GM04504 (cell line): ENCODE measurements at regions not wholly inside any gene's neighbourhood (a gene's known extent, or its start where the extent isn't known, plus 50 kb on each side); places are given as distances from the start of the nearest gene placed in this dataset.

ENCODE experiments used
- DNase-seq: peaks from one replicate; pipeline ENCODE4 v3.0.0-alpha.2; 2012; ENCODE audit warnings: low read depth

DNA sequence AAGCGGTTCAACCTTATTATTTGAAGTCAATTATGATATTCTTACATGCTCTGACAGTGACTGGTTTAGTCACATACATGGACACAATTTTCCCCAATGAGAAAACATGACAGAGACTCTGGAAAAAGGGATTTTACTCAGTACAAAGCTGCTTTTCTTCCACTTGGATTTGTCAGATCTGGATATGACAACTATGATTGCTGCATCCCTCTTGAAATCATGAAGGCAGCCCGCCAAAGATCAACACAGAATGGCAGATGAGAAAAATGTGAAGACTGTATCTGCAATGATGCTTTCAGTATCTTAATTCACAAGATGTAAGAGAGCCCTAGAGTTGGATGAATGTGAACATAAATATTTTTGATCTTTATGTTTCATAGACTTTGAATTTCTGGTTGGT, 439.6 kb downstream of the CDH8 start:
- no peak for DNase-seq

DNA sequence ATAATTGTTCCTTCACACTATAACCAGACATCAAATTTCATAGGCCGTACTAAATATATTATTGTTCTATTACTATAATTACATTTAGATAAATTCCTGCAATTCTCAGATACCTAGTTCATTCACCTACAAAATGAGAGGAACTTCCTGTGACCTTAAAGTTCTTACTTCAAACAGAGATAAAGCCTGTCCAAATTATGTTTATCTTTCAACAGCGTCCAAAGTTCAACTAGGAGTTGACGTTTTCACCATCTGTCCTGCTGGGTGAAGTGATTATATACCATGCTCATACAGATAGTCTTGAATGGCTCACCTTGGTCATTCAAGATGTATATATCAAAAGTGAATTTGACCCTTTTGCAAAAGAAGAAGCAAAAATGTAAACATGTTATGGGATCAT, 440.6 kb downstream of the CDH8 start:
- no peak for DNase-seq

DNA sequence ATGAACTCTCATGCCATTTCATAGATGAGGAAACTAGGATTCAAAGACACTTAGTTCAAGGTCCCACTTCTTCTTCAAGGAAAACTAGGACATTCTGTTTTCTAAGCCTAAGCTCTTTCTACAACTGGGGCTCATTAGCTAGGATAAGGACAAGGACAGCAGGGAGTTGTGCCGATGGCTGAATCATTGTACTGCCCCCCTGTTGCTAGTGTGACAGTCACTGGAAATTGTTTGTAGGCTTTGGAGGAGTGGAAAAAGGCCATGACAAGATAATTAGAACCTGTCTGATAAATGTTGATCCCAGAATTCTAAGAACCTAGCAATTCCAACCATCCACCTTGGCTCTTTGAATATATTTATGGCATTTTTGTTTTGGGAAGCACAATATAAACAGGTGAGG, 445.7 kb downstream of the CDH8 start:
- no peak for DNase-seq

DNA sequence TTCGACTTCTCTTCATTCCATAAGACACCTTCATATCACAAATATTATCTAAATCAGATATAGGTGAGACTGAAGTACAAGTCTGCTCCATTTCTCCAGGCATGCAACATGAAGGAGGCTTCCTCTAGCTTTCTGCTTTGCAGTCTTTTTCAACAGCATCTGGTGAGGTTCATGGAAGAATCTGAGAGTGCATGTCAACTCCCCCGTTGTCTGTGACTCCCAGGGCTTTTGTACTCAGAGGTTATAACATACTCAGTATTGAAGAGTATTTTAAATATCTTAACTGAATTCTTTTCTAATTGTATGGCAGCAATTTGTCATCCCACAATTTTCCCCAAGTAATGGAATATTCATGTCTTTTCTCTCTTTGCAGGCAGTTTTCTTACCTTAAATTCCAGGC, 448.7 kb downstream of the CDH8 start:
- DNase-seq = no peak

DNA sequence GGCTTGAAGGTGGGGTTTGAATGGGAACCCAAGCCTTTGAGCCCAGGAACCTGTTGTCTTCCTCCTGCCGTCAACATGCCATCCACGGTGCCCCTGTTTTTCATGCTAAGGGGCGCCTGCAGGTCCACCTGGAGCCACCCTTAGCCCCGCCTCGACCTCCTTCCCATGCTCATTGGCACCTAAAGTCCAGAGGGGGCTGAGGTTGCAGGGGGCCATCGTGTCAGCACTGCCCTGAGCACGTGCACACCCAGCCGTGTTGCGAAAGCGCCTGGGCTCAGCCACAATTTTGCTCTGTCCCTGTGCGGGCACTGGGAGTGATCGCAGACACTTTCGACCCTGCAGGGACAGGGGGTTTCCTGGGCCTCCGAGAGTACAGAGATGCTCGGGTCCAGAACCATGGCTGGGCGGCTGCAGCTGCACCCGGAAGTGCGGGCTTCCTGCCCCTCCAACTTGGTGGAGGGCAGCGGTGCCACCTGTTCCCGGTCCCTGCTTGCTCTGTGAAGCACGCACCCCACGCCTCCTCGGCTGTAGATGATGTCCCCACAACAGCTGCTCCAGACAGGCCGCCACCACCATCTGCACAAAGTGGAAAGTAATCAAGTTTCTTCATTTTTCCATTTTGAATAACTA, 454.7 kb downstream of the CDH8 start:
- DNase-seq = no peak

DNA sequence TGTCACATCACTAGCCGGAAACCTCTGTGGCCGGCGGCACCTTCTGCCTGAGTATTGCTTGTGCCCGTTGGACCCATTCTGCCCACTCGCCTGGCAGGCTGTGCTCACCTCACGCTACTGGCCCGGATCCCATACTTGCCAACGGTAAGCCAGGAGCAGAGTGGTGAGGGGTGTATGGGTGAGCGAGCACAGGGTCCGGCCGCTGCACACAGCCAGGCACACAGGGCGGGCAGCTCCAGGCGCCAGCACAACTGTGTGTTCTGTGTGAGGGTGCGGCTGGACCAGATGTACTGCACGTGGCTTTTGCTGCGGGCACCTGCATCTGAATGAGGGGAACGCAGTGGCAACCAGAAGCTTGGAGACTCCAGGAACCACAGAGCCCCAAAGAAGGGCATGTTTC, 455.7 kb downstream of the CDH8 start:
- DNase-seq = no peak

DNA sequence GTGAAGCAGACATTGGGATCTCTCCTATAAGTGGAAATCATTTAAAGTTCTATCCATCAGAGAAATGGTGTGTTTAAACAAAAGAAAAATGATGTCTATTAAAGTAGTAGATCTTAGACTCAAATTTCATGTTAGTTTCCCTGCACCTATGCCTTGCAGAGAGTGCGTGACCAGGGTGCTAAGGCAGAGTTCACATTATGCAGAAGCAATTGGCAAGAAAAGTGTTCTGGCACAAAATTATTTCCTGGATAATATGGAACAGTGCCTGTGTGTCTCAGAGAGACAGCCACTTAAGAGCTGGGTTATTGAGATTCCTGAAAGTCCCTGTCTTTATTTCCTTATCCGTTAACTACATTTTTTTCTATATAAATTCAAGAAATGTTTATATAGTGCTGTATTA, 457.0 kb downstream of the CDH8 start:
- no peak for DNase-seq

DNA sequence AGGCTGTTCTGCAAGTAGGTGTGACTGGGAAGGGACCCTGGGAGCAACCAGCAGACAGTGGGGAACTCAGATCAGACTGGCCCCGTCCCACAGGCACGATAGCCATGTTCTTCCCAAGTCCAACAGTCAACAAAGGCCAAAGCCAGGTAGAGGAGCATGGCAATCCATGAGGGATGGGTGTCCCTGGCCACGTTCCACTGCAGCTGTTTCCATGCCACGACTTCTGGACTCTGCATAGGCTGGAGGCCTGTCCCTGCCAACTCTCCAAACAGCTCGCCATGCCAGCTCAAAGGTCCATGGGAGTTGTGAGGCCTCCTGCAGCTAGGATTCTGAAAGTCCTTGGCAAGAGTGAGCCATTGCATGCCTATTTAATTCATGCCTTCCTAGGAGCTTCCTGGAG, 459.8 kb downstream of the CDH8 start:
- no peak for DNase-seq

DNA sequence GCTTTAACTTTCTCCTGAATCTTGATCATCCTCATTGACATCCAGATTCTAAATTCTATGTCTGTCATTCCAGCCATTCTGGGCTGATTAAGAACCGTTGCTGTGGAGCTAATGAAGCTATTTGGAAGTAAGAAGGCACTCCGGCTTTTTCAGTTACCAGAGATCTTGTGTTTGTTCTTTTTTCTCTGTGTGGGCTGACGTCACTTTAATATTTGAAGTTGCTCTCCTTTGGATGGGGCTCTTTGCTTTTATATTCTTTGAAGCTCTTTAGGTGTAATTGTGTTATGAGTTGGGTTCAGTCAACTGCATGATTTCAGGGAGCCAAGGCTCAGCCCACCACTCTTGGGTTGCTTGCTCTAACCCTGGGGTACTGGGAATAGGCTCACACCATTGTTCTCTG, 460.6 kb downstream of the CDH8 start:
- DNase-seq = no peak

DNA sequence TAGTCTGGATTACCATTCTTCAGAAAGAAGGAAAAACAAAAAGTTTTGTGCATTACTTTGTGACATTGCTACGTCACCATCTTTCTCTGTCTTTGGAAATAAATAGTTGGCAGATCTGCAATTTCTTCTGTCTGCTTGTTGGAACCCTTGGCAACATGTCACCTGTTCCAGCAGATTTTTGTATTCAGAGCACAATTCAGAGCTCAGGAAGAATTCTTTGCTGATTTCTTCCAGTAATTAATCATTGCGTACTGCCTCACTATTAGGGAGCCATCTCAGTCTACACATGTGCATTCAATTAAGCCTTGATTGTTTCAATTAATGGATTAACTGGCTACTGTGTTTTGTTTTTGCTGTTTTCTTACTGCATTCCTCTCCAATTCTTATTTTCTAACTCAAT, 467.2 kb downstream of the CDH8 start:
- DNase-seq = no peak

DNA sequence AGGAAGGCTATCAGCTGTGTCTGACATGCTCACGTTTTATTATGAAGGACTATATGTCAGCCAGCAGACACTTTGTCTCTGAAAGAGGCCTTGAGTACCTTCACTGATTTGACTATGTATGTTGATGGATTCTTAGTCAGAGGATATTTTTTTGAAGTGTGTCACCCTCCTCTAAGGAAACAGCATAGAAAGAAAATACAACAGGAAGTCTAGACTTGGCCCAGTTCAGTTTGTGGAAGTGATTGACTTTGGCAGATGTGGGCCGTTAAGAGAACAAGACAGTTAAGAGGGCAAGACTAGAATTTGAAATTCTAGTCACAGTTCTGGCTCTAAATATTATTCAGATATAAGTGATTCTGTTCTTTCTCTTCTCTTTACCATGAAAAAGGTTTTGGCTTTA, 471.5 kb downstream of the CDH8 start:
- DNase-seq = no peak

DNA sequence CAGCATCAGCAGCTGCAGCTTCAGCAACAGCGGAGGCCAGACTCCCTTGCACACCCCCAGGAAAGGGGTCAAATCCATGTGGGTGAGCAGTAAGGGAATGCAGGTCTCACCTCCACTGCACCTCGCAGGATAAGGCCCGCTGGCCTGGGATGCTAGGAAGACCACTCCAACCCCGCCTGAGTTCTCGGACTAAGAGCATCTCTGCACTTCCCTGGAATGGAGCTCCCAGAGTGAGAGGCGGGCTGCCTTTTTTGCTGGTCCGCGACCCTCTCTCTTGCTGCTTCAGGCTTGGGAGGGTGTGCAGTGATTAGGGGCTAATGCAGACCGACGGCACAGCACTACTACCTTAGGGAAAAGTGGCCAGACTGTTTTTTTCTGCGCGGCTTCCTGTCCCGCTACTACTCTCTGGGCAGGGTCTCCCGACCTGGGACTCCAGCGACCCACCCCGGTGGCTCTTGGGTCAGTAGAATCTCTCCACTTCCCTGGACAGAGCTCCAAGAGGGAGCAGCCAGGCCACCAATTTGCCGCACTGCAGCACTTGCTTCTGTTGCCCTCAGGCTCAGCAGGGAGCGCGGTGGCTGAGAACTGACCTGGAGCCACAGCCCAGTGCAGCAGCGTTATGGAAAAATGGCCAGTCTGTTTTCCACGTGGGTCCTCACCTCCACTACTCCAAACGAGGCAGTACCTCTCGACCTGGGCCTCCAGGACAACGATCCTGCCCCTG, 480.4 kb downstream of the CDH8 start:
- no peak for DNase-seq

DNA sequence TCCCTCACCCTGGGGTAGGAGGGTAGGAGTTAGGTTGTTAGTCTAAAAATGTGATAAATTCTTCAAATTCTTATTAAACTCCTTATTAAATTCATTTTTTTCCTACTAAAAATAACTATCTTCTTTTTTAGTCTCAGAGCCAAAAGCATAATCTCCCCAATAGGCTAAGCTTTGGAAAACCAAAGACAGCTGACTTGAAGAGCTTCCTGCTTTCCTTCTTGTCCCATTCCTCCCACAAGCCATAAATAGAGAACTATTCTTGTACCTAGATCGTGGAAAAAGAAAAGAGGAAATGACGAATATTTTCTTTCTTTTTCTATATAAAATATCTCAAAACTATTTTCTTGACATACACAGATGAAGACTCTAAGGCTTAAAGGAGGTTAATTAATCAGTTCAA, 486.9 kb downstream of the CDH8 start:
- DNase-seq = no peak

DNA sequence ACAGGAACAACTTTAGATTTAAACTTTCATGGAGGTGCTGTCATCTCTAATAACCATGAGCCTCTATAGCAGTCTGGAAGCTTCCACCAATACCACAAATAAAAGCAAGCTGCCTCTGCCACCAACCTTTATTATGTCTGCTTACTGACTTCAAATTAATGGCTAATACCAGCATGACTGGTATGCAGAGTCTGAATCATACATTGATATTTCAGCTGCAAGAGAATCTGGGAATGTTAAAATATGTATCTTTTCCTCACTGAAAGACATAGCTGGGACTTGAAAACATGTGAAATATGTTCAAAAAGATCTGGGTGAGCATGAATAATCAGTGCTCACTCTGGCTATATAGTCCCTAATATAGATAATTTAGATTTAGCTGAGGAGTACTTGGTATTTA, 488.6 kb downstream of the CDH8 start:
- no peak for DNase-seq

DNA sequence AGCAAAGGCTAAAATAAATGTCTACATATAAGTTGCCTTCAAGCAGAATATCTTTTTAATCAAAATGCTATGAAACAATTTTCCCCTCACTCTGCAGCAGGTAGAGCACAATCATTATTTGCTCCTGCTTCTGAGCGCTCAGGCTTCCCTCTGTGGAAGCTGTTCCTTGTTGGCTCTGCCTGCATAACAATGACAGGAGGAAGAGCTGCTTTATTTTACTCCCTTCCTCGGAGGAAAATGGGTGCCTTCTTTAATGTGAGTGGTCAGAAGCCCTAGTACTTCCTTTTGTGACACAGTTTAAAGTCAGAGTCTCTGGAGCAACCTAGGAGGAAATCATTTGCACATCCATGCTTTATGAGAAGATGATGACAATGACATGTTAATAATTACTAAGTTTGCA, 492.1 kb downstream of the CDH8 start:
- no peak for DNase-seq

DNA sequence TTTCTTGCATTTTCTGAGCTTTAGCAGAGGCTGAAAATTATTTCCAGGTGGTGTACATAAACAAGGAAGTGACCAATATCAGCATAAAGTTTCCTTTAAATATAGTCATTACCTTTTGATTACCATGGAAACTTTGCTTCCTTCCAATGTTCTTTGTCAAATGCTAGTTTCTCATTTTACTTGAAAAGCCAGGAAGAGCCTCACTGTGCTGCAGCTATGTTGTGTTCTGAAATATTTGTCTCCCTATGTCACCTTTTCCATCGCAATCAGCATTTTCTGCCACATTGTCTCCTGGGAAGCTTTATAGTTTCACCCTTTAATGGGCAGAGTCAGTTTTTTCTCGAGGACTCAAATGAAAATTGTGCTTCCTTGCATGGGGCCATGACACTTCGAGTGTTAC, 496.0 kb downstream of the CDH8 start:
- DNase-seq = no peak

DNA sequence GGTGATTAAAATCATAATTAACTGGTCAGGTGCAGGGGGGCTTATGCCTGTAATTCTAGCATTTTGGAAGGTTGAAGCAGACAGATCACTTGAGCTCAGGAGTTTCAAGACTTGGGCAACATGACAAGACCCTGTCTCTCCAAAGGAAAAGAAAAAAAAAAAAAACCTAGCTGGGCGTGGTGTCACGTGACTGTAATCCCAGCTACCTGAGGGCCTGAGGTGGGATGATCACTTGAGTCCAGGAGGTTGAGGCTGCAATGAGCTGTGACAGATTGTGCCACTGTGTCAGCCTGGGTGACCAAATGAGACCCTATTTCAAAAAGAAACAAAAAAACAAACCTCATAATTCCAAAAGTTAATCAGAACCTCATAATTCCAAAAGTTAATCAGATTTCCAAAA, 505.5 kb downstream of the CDH8 start:
- no peak for DNase-seq

DNA sequence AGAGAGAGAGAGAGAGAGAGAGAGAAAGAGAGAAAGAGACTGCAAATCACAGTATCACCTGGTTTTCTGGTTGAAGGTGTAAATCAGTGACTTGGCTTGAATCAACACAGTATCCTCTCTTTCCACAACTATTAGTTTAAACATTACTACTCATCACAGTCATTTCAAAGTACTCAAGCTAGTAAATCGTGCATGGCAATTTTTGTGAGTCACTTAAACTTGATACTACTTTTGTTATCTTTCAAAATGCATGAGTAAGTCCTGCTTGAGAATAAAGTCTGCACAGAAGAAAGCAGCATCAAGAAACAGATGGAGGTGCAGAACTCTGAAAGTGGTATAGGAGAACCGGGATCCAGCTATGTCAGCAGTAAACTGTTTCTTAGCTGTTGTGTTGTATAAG, 535.4 kb downstream of the CDH8 start:
- DNase-seq = no peak

DNA sequence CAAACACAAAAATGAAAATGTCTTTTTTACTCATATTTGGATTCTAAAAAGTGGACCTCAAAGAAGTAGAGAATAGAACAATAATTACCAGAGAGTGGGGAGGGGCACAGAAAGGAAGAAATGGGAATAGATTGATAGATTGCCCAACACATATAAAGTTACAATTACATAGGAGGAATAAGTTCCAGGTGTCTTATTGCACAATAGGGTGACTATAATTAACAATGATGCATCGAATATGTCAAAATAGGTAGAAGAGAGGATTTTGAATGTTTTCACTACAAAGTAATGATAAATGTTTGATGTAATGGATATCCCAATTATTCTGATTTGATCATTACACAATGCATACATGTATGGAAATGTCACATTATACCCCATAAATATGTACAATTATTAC, 556.0 kb downstream of the CDH8 start:
- no peak for DNase-seq

DNA sequence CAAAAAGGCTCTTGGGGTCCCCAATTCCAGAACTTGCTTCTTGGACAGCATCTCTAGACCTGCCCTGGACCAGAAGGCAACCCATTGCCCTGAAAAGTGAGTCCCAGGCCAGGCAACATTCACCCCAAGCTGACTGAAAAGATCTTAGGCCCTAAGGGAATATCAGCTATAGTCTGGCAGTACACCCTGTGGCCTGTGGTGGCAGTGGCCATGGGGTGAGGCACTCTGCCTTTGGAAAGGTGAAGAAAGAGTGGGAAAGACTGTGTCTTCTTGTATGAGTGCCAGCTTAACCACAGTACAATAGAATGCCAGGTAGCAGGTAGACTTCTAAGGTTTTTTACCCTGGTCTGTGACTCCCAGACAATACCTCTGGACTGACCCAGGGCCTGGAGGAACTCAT, 564.5 kb downstream of the CDH8 start:
- no peak for DNase-seq

DNA sequence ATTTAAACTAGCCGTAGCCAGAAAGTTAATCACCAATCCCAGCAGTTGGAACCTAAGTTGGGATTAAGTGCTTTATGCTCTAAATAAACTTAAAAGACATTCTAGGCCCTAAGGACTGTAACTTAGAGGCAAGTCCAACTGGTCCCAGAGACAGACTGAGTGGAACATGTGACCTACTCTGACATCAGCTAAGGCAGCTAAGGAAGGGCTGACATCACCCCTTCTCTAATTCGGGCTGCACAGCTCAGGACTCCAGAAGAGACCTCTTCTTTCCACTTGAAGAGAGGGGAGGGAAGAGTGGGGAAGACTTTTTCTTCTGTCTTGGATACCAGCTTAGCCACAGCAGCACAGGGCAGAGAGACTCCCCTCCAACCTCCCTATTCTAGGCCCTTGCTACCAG, 565.2 kb downstream of the CDH8 start:
- no peak for DNase-seq

DNA sequence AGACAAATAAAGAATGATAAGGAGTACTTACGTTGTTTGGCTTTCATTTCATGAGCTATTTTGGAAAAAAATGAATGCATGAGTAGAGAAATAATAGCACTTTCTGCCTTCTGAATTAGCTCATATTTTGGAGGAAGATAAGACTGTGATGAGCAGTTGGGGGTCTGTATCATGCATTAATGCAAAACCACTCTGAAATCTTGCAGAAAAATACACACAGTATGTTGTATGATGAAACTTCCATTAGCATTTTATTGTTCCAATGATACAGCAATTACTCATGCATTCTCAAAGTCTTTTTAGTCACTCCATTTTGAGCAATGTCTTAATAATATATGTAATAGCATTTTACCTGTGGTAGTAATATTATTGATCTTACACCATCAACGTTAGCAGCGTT, 571.0 kb downstream of the CDH8 start:
- no peak for DNase-seq

DNA sequence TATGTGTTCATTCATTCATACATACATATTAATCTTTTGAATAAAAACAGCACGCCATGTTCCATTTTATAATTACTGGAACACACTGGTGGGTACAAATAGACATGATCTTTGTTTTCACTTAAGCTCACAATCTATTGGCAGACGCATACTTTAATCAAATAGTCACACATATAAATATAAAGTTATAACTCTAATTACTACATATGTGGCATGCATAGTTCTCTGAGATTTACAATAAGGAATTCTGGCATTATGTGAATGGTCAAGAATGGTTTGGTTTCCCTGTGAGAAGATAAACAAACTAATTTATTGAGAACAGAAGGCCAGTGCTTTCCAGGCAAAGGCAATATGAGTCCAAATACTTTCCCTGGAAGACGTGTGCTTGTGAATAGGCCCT, 576.2 kb downstream of the CDH8 start:
- no peak for DNase-seq

DNA sequence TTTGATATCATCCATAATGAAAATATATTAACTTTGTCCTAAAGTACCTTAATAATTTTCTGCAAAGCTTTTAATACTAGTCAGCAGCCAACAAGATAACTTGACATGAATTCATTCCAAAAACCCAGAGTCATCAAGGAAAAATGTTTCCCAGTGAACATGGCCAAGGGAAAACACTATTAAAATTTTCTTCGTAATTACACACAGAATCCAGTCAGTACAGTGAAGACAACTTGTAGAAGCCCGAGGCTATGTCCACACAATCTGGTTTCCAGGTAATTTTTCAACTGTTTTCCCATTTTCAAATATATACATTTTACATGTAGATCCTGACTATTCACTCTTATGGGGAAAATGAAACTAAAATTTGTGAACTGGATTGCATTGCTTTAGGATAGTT, 600.9 kb downstream of the CDH8 start:
- no peak for DNase-seq
